ENCODE measurements at regions not wholly inside any gene's neighbourhood (a gene's known extent, or its start where the extent isn't known, plus 50 kb on each side); places are given as distances from the start of the nearest gene placed in this dataset.

GRCh38 chr10:123496375-123496774 is 169.8 kb upstream of the GPR26 start:
- no peak for DNase-seq (ENCODE audit: low spot score)

GRCh38 chr10:123496996-123497660 is 169.0 kb upstream of the GPR26 start:
- no peak for DNase-seq (ENCODE audit: low spot score)

- no peak for DNase-seq (ENCODE audit: low spot score)
Observed at GRCh38 chr10:123500110-123500509, 166.0 kb upstream of the GPR26 start.

GRCh38 chr10:123501148-123501547 is 165.0 kb upstream of the GPR26 start:
- DNase-seq (ENCODE audit: low spot score) = no peak

- DNase-seq (ENCODE audit: low spot score) = no peak
Observed at GRCh38 chr10:123502983-123503382, 163.2 kb upstream of the GPR26 start.

- DNase-seq (ENCODE audit: low spot score) = no peak
Observed at GRCh38 chr10:123506455-123506854, 159.7 kb upstream of the GPR26 start.

GRCh38 chr10:123507298-123507697 is 158.9 kb upstream of the GPR26 start:
- no peak for DNase-seq (ENCODE audit: low spot score)

- DNase-seq (ENCODE audit: low spot score) = no peak
Observed at GRCh38 chr10:123509338-123509737, 156.8 kb upstream of the GPR26 start.

GRCh38 chr10:123512901-123513775 is 153.0 kb upstream of the GPR26 start:
- no peak for DNase-seq (ENCODE audit: low spot score)

- DNase-seq (ENCODE audit: low spot score) = no peak
Observed at GRCh38 chr10:123513870-123514269, 152.3 kb upstream of the GPR26 start.

GRCh38 chr10:123514996-123515395 is 151.2 kb upstream of the GPR26 start:
- DNase-seq (ENCODE audit: low spot score) = no peak

GRCh38 chr10:123515661-123516060 is 150.5 kb upstream of the GPR26 start:
- no peak for DNase-seq (ENCODE audit: low spot score)

GRCh38 chr10:123516291-123516690 is 149.9 kb upstream of the GPR26 start:
- no peak for DNase-seq (ENCODE audit: low spot score)

GRCh38 chr10:123517426-123517825 is 148.7 kb upstream of the GPR26 start:
- DNase-seq (ENCODE audit: low spot score) = no peak

GRCh38 chr10:123517901-123518300 is 148.3 kb upstream of the GPR26 start:
- DNase-seq (ENCODE audit: low spot score) = no peak

- DNase-seq (ENCODE audit: low spot score) = no peak
Observed at GRCh38 chr10:123518765-123519164, 147.4 kb upstream of the GPR26 start.

- no peak for DNase-seq (ENCODE audit: low spot score)
Observed at GRCh38 chr10:123519861-123520260, 146.3 kb upstream of the GPR26 start.

- no peak for DNase-seq (ENCODE audit: low spot score)
Observed at GRCh38 chr10:123521076-123521475, 145.1 kb upstream of the GPR26 start.

GRCh38 chr10:123521556-123521955 is 144.6 kb upstream of the GPR26 start:
- DNase-seq (ENCODE audit: low spot score) = no peak

- DNase-seq (ENCODE audit: low spot score) = no peak
Observed at GRCh38 chr10:123522702-123523312, 143.3 kb upstream of the GPR26 start.

- DNase-seq (ENCODE audit: low spot score) = no peak
Observed at GRCh38 chr10:123523833-123524232, 142.3 kb upstream of the GPR26 start.

GRCh38 chr10:123526356-123527064 is 139.6 kb upstream of the GPR26 start:
- DNase-seq (ENCODE audit: low spot score) = no peak
